H9 (cell line): ENCODE measurements at regions not wholly inside any gene's neighbourhood (a gene's known extent, or its start where the extent isn't known, plus 50 kb on each side); places are given as distances from the start of the nearest gene placed in this dataset.

Experiments used
- DNase-seq: peaks from one replicate; pipeline ENCODE4 v3.0.0-alpha.2; 2017
- H2AFZ ChIP-seq: one replicate; pipeline ENCODE4 v1.6.1; 2013; ENCODE audit warnings: mild to moderate bottlenecking, low read length, control low read depth, moderate library complexity
- H2AK5ac ChIP-seq: 2 replicates; pipeline ENCODE4 v1.6.1; 2013; ENCODE audit warnings: low read length, control low read depth, mixed read lengths; ENCODE audit not compliant: insufficient read length
- H2BK120ac ChIP-seq: one replicate; pipeline ENCODE4 v1.6.1; 2013; ENCODE audit warnings: low read depth, mild to moderate bottlenecking, low read length, control low read depth, inconsistent platforms; ENCODE audit not compliant: poor library complexity, severe bottlenecking
- H2BK12ac ChIP-seq: 2 replicates; pipeline ENCODE4 v1.6.1; 2013; ENCODE audit warnings: low read length, control low read depth, mixed read lengths, low read depth; ENCODE audit not compliant: insufficient read length
- H2BK15ac ChIP-seq: 2 replicates; pipeline ENCODE4 v1.6.1; 2013; ENCODE audit warnings: low read depth, low read length, control low read depth
- H2BK20ac ChIP-seq: one replicate; pipeline ENCODE4 v1.6.1; 2013; ENCODE audit warnings: low read depth, mild to moderate bottlenecking, low read length, control low read depth, inconsistent platforms; ENCODE audit not compliant: poor library complexity, severe bottlenecking
- H2BK5ac ChIP-seq: 2 replicates; pipeline ENCODE4 v1.6.1; 2013; ENCODE audit warnings: low read length, control low read depth, mixed read lengths; ENCODE audit not compliant: insufficient read length
- H3K14ac ChIP-seq: 2 replicates; pipeline ENCODE4 v1.6.1; 2013; ENCODE audit warnings: low read length, control low read depth; ENCODE audit not compliant: insufficient read depth
- H3K18ac ChIP-seq: 2 replicates; pipeline ENCODE4 v1.6.1; 2013; ENCODE audit warnings: low read depth, mild to moderate bottlenecking, mixed read lengths, low read length, control low read depth; ENCODE audit not compliant: insufficient read length
- H3K23ac ChIP-seq: 2 replicates; pipeline ENCODE4 v1.6.1; 2013; ENCODE audit warnings: low read length, control low read depth, mixed read lengths, low read depth; ENCODE audit not compliant: insufficient read length
- H3K23me2 ChIP-seq: 2 replicates; pipeline ENCODE4 v1.6.1; 2013; ENCODE audit warnings: low read depth, mild to moderate bottlenecking, mixed read lengths, low read length, control low read depth; ENCODE audit not compliant: insufficient read length, poor library complexity, severe bottlenecking
- H3K27ac ChIP-seq: 2 replicates; pipeline ENCODE4 v1.5.1; 2013; ENCODE audit warnings: low read length, control low read depth, mixed read lengths, low read depth; ENCODE audit not compliant: insufficient read length
- H3K27me3 ChIP-seq: 2 replicates; pipeline ENCODE4 v1.6.1; 2013; ENCODE audit warnings: low read length, control low read depth, inconsistent platforms; ENCODE audit not compliant: insufficient read depth
- H3K4ac ChIP-seq: 2 replicates; pipeline ENCODE4 v1.6.1; 2013; ENCODE audit warnings: low read depth, mild to moderate bottlenecking, control low read depth, inconsistent platforms, low read length, moderate library complexity
- H3K4me1 ChIP-seq: 2 replicates; pipeline ENCODE4 v1.6.1; 2013; ENCODE audit warnings: low read length, control low read depth, inconsistent platforms; ENCODE audit not compliant: insufficient read depth
- H3K4me2 ChIP-seq: 2 replicates; pipeline ENCODE4 v1.6.1; 2013; ENCODE audit warnings: low read length, control low read depth, mixed read lengths; ENCODE audit not compliant: insufficient read length, insufficient read depth
- H3K56ac ChIP-seq: 2 replicates; pipeline ENCODE4 v1.6.1; 2013; ENCODE audit warnings: low read depth, mild to moderate bottlenecking, mixed read lengths, low read length, control low read depth; ENCODE audit not compliant: insufficient read length
- H3K79me1 ChIP-seq: 2 replicates; pipeline ENCODE4 v1.6.1; 2013; ENCODE audit warnings: low read depth, mild to moderate bottlenecking, moderate library complexity, low read length, control low read depth, inconsistent platforms; ENCODE audit not compliant: insufficient read depth, poor library complexity, severe bottlenecking
- H3K79me2 ChIP-seq: 2 replicates; pipeline ENCODE4 v1.6.1; 2013; ENCODE audit warnings: low read length, control low read depth, inconsistent platforms; ENCODE audit not compliant: insufficient read depth
- H3K9ac ChIP-seq: 2 replicates; pipeline ENCODE4 v1.6.1; 2013; ENCODE audit warnings: low read length, control low read depth, mixed read lengths; ENCODE audit not compliant: insufficient read length; ENCODE audit errors: extremely low read depth
- H3K9me3 ChIP-seq: one replicate; pipeline ENCODE4 v1.6.1; 2013; ENCODE audit warnings: low read depth, low read length, inconsistent platforms; ENCODE audit not compliant: control insufficient read depth
- H3T11ph ChIP-seq: one replicate; pipeline ENCODE4 v1.6.1; 2013; ENCODE audit warnings: mild to moderate bottlenecking, low read length, control low read depth, inconsistent platforms
- H4K20me1 ChIP-seq: one replicate; pipeline ENCODE4 v1.6.1; 2013; ENCODE audit not compliant: control insufficient read depth, insufficient read length, insufficient read depth
- H4K5ac ChIP-seq: 2 replicates; pipeline ENCODE4 v1.6.1; 2013; ENCODE audit warnings: low read depth, mild to moderate bottlenecking, mixed read lengths, low read length, control low read depth; ENCODE audit not compliant: insufficient read length
- H4K8ac ChIP-seq: replicated peaks from 2 replicates; pipeline ENCODE4 v1.6.1; 2013; ENCODE audit warnings: low read length, control low read depth, mixed read lengths, low read depth; ENCODE audit not compliant: insufficient read length
- H4K91ac ChIP-seq: 2 replicates; pipeline ENCODE4 v1.6.1; 2013; ENCODE audit warnings: low read depth, mild to moderate bottlenecking, moderate library complexity, mixed read lengths, low read length, control low read depth; ENCODE audit not compliant: insufficient read length
- H3K27ac Mint-ChIP-seq, 3 experiments: 2 replicates in 2 of 3; 3 replicates in 1 of 3; pipeline ENCODE4 v1.8.0; 2020 to 2021; ENCODE audit warnings: mixed read lengths in 3 of 3, mild to moderate bottlenecking in 1 of 3, moderate library complexity in 1 of 3
- H3K27me3 Mint-ChIP-seq: 2 replicates; pipeline ENCODE4 v1.8.0; 2021; ENCODE audit warnings: low read depth, mild to moderate bottlenecking, moderate library complexity, mixed read lengths
- H3K36me3 Mint-ChIP-seq, 3 experiments: 2 replicates in 2 of 3; 3 replicates in 1 of 3; pipeline ENCODE4 v1.8.0; 2020 to 2021; ENCODE audit warnings: low read depth in 3 of 3, mixed read lengths in 3 of 3; ENCODE audit not compliant: insufficient read depth in 1 of 3
- H3K4me1 Mint-ChIP-seq, 2 experiments: 2 replicates each; pipeline ENCODE4 v1.8.0; 2020; ENCODE audit warnings: mixed read lengths in 2 of 2
- H3K4me3 Mint-ChIP-seq, 2 experiments: 2 replicates in 1 of 2; 3 replicates in 1 of 2; pipeline ENCODE4 v1.8.0; 2020 to 2021; ENCODE audit warnings: mild to moderate bottlenecking in 2 of 2, mixed read lengths in 2 of 2, moderate library complexity in 1 of 2
- H3K9me3 Mint-ChIP-seq, 2 experiments: 2 replicates in 1 of 2; 3 replicates in 1 of 2; pipeline ENCODE4 v1.8.0; 2020; ENCODE audit warnings: mild to moderate bottlenecking in 2 of 2, mixed read lengths in 2 of 2, moderate library complexity in 1 of 2
- WGBS: extraction: QIAGEN DNeasy Blood & Tissue Kit; methylation state at CpG from one replicate; pipeline ENCODE4 v1.1.7; 2013; ENCODE audit warnings: missing lambda C conversion rate, low lambda C conversion rate, mixed read lengths; ENCODE audit not compliant: insufficient read length; ENCODE audit errors: extremely low coverage; 5-methylcytosine and 5-hydroxymethylcytosine counted together
- TF ChIP-seq, protein P1 (sequence below): fragments of 200-600 bp; sonication (generic); conservative IDR thresholded peaks from 3 replicates; pipeline ENCODE4 v1.8.0; 2021; ENCODE audit warnings: antibody characterized with exemption, mild to moderate bottlenecking

- no peak overlapping the region for H2AK5ac ChIP-seq
- H3K4me3 Mint-ChIP-seq, result no peak overlapping the region
Measured at GRCh38 chr5:25567881-25568280, 923.1 kb upstream of the CDH10 start.

More at GRCh38 chr5:25567881-25568280, 923.1 kb upstream of the CDH10 start:
- Histone ChIP-seq H3K9me3 (peaks cover 9% of the 10 kb centered on the region), H3K4me1 (peaks cover 3% of the 10 kb centered on the region; the same call in 1 of the 2 replicates), H3K9ac (no peak overlapping the region), H3K23ac (no peak overlapping the region), H3T11ph (no peak overlapping the region), H3K56ac (no peak overlapping the region), H2BK15ac (no peak overlapping the region), H4K20me1 (no peaks in the 10 kb centered on the region), H3K4me2 (no peak overlapping the region), H2BK12ac (no peak overlapping the region), H4K91ac (no peak overlapping the region), H3K79me2 (no peaks in the 10 kb centered on the region), H3K4ac (no peak overlapping the region), H4K5ac (no peak overlapping the region), H3K27ac (no peak overlapping the region), H3K79me1 (no peaks in the 10 kb centered on the region), H3K14ac (no peak overlapping the region), H2BK20ac (no peak overlapping the region), H4K8ac (no peak overlapping the region), H2AFZ (no peak overlapping the region), H2BK120ac (no peak overlapping the region), H3K18ac (no peak overlapping the region), H3K23me2 (no peaks in the 10 kb centered on the region), H2BK5ac (no peak overlapping the region), H3K27me3 (no peaks in the 10 kb centered on the region)
- Mint-ChIP-seq H3K36me3 (peaks cover 13 to 28% (median 15%) of the 10 kb centered on the region in 3 experiments), H3K4me1 (peaks cover 33 to 45% of the 10 kb centered on the region in 2 experiments), H3K27me3 (no peaks in the 10 kb centered on the region; the same call in 1 of the 2 replicates), H3K27ac (peak overlapping the region in 1 of 3 experiments; percentile 76; a peak in 2 of 7 replicates), H3K9me3 (peaks cover 17 to 21% of the 10 kb centered on the region in 2 experiments)
- WGBS, result no CpG with 5 or more reads among the region's 3 CpGs
- TF ChIP-seq, protein P1, sequence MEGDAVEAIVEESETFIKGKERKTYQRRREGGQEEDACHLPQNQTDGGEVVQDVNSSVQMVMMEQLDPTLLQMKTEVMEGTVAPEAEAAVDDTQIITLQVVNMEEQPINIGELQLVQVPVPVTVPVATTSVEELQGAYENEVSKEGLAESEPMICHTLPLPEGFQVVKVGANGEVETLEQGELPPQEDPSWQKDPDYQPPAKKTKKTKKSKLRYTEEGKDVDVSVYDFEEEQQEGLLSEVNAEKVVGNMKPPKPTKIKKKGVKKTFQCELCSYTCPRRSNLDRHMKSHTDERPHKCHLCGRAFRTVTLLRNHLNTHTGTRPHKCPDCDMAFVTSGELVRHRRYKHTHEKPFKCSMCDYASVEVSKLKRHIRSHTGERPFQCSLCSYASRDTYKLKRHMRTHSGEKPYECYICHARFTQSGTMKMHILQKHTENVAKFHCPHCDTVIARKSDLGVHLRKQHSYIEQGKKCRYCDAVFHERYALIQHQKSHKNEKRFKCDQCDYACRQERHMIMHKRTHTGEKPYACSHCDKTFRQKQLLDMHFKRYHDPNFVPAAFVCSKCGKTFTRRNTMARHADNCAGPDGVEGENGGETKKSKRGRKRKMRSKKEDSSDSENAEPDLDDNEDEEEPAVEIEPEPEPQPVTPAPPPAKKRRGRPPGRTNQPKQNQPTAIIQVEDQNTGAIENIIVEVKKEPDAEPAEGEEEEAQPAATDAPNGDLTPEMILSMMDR, result no peak
- no peak for DNase-seq
